ENCODE measurements at regions not wholly inside any gene's neighbourhood (a gene's known extent, or its start where the extent isn't known, plus 50 kb on each side); places are given as distances from the start of the nearest gene placed in this dataset.

GRCh38 chr18:55105873-55106272 lies 146.6 kb upstream of the CCDC68 start:
- TF ChIP-seq, protein P1, sequence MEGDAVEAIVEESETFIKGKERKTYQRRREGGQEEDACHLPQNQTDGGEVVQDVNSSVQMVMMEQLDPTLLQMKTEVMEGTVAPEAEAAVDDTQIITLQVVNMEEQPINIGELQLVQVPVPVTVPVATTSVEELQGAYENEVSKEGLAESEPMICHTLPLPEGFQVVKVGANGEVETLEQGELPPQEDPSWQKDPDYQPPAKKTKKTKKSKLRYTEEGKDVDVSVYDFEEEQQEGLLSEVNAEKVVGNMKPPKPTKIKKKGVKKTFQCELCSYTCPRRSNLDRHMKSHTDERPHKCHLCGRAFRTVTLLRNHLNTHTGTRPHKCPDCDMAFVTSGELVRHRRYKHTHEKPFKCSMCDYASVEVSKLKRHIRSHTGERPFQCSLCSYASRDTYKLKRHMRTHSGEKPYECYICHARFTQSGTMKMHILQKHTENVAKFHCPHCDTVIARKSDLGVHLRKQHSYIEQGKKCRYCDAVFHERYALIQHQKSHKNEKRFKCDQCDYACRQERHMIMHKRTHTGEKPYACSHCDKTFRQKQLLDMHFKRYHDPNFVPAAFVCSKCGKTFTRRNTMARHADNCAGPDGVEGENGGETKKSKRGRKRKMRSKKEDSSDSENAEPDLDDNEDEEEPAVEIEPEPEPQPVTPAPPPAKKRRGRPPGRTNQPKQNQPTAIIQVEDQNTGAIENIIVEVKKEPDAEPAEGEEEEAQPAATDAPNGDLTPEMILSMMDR (IDR thresholded peaks at IDR 0.05; ENCODE audit: insufficient read depth, low read depth, low read length) = no peak
- TF ChIP-seq EZH2 (IDR thresholded peaks at IDR 0.05; ENCODE audit: insufficient read depth, low read length) = no peak

Measured in astrocyte (in vitro differentiated cells and primary cell).